Keratinocyte (primary cell): ENCODE measurements at regions not wholly inside any gene's neighbourhood (a gene's known extent, or its start where the extent isn't known, plus 50 kb on each side); places are given as distances from the start of the nearest gene placed in this dataset.

Experiments
- DNase-seq: peaks from one replicate; pipeline ENCODE4 v3.0.0-alpha.2; 2011; ENCODE audit warnings: low read depth, missing footprints, low spot score
- FAIRE-seq: peaks from 2 replicates; lab custom pipeline; 2011; peaks lifted over from hg19 to GRCh38; lab: Jason Lieb, UNC
- H2AFZ ChIP-seq: 2 replicates; pipeline ENCODE4 v1.6.0; 2012; ENCODE audit warnings: low read length, control low read depth, inconsistent platforms; ENCODE audit not compliant: control insufficient read depth
- H3K27ac ChIP-seq: 2 replicates; pipeline ENCODE4 v1.5.1; 2011; ENCODE audit warnings: low read length; ENCODE audit not compliant: control insufficient read depth, insufficient read depth
- H3K27me3 ChIP-seq: 3 replicates; pipeline ENCODE4 v1.6.0; 2011; ENCODE audit warnings: low read length; ENCODE audit not compliant: control insufficient read depth, insufficient read depth; ENCODE audit errors: extremely low read depth
- H3K36me3 ChIP-seq, 2 experiments: 2 replicates in 1 of 2; 3 replicates in 1 of 2; pipeline ENCODE4 v1.5.1; 2011; ENCODE audit warnings: low read length in 2 of 2, mild to moderate bottlenecking in 1 of 2; ENCODE audit not compliant: control insufficient read depth in 2 of 2, insufficient read depth in 2 of 2; ENCODE audit errors: extremely low read depth in 1 of 2
- H3K4me1 ChIP-seq: 3 replicates; pipeline ENCODE4 v1.5.1; 2011; ENCODE audit warnings: low read length; ENCODE audit not compliant: control insufficient read depth, insufficient read depth; ENCODE audit errors: extremely low read depth
- H3K4me2 ChIP-seq: 3 replicates; pipeline ENCODE4 v1.6.0; 2011; ENCODE audit warnings: low read depth, low read length; ENCODE audit not compliant: control insufficient read depth, insufficient read depth; ENCODE audit errors: extremely low read depth
- H3K4me3 ChIP-seq, 3 experiments: fragments of 200-600 bp in 1 of 3; sonication (generic) in 1 of 3; 2 replicates in 2 of 3; 3 replicates in 1 of 3; pipeline ENCODE4 v1.5.1; 2011 to 2016; ENCODE audit warnings: low read length in 3 of 3, mild to moderate bottlenecking in 3 of 3, control low read depth in 2 of 3, inconsistent platforms in 1 of 3, low read depth in 1 of 3, mixed read lengths in 1 of 3, mixed run types in 1 of 3, moderate library complexity in 1 of 3; ENCODE audit not compliant: control insufficient read depth in 2 of 3, insufficient read depth in 2 of 3; ENCODE audit errors: extremely low read depth in 1 of 3
- H3K79me2 ChIP-seq: 2 replicates; pipeline ENCODE4 v1.6.0; 2012; ENCODE audit warnings: low read length; ENCODE audit not compliant: control insufficient read depth, insufficient read depth
- H3K9ac ChIP-seq: 3 replicates; pipeline ENCODE4 v1.6.0; 2011; ENCODE audit warnings: low read length; ENCODE audit not compliant: control insufficient read depth, insufficient read depth; ENCODE audit errors: extremely low read depth
- H3K9me1 ChIP-seq: 3 replicates; pipeline ENCODE4 v1.6.0; 2011; ENCODE audit warnings: low read length; ENCODE audit not compliant: control insufficient read depth, insufficient read depth; ENCODE audit errors: extremely low read depth
- H3K9me3 ChIP-seq: 2 replicates; pipeline ENCODE4 v1.5.1; 2012; ENCODE audit warnings: low read depth, low read length; ENCODE audit not compliant: control insufficient read depth
- H4K20me1 ChIP-seq: 3 replicates; pipeline ENCODE4 v1.6.0; 2011; ENCODE audit warnings: low read length; ENCODE audit not compliant: control insufficient read depth, insufficient read depth; ENCODE audit errors: extremely low read depth
- CTCF ChIP-seq, 3 experiments: IDR thresholded peaks in 1 of 3; conservative IDR thresholded peaks in 1 of 3; optimal IDR thresholded peaks in 1 of 3; 2 replicates in 2 of 3; 3 replicates in 1 of 3; pipeline versions ENCODE3 to v1.5.1; 2011; ENCODE audit warnings: low read length in 3 of 3, mild to moderate bottlenecking in 3 of 3, moderate library complexity in 2 of 3, control low read depth in 1 of 3, inconsistent platforms in 1 of 3; ENCODE audit not compliant: insufficient read depth in 2 of 3; ENCODE audit errors: extremely low read depth in 1 of 3
- EZH2 ChIP-seq: IDR thresholded peaks from one replicate; pipeline ENCODE4 v1.6.1; 2012; ENCODE audit warnings: inconsistent platforms, mild to moderate bottlenecking, low read length, moderate library complexity
- dilution Hi-C: fragments of 300-500 bp; cut with MboI; formaldehyde crosslinking; loops from one replicate; pipeline ENCODE4 v1.7.0; 2020; ENCODE audit warnings: low sequenced_read_pairs; ENCODE audit not compliant: extremely low pct_ligation_motif_present

GRCh38 chr12:58767496-58767895 lies 152.8 kb downstream of the LRIG3 start:
- no peaks in the 10 kb centered on the region for H3K27me3 ChIP-seq
- DNase-seq: no peak
- no peaks in the 10 kb centered on the region for H4K20me1 ChIP-seq
- no peaks in the 10 kb centered on the region for H3K36me3 ChIP-seq
- dilution Hi-C loops: no loop called here
- H3K27ac ChIP-seq: no peak overlapping the region
- H3K9me3 ChIP-seq: no peaks in the 10 kb centered on the region
- no peaks in the 10 kb centered on the region for H3K4me1 ChIP-seq
- no peak overlapping the region for H3K9ac ChIP-seq
- no peak overlapping the region for H3K4me3 ChIP-seq
- FAIRE-seq: no peak
- TF ChIP-seq EZH2 (no peak), CTCF (optimal IDR thresholded peaks at IDR 0.05 in 1 of 3, IDR thresholded peaks at IDR 0.05 in 1 of 3, conservative IDR thresholded peaks at IDR 0.05 in 1 of 3; ENCODE audit: extremely low read depth in 1 of 3, insufficient read depth in 2 of 3, low read length in 3 of 3) (no peak)
- H3K9me1 ChIP-seq: no peaks in the 10 kb centered on the region
- no peaks in the 10 kb centered on the region for H3K79me2 ChIP-seq
- no peak overlapping the region for H2AFZ ChIP-seq
- H3K4me2 ChIP-seq: no peak overlapping the region

GRCh38 chr12:58773986-58774385 lies 146.3 kb downstream of the LRIG3 start:
- Histone ChIP-seq H3K27ac (no peak overlapping the region), H3K9me1 (no peaks in the 10 kb centered on the region), H3K9me3 (no peaks in the 10 kb centered on the region), H3K4me1 (no peaks in the 10 kb centered on the region), H3K36me3 (no peaks in the 10 kb centered on the region), H3K9ac (no peak overlapping the region), H3K4me2 (no peak overlapping the region), H4K20me1 (no peaks in the 10 kb centered on the region), H3K27me3 (no peaks in the 10 kb centered on the region), H2AFZ (no peak overlapping the region), H3K79me2 (no peaks in the 10 kb centered on the region), H3K4me3 (no peak overlapping the region)
- FAIRE-seq: no peak
- TF ChIP-seq EZH2 (no peak), CTCF (optimal IDR thresholded peaks at IDR 0.05 in 1 of 3, IDR thresholded peaks at IDR 0.05 in 1 of 3, conservative IDR thresholded peaks at IDR 0.05 in 1 of 3; ENCODE audit: extremely low read depth in 1 of 3, insufficient read depth in 2 of 3, low read length in 3 of 3) (no peak)
- DNase-seq: no peak
- dilution Hi-C loops: no loop called here
